HG03108 (cell line): ENCODE measurements at regions not wholly inside any gene's neighbourhood (a gene's known extent, or its start where the extent isn't known, plus 50 kb on each side); places are given as distances from the start of the nearest gene placed in this dataset.
A peak's percentile ranks its signal among the peaks of the same experiment; 100 is the strongest.

Experiments used
- ATAC-seq: cut with Tn5 transposase; IDR thresholded peaks from one replicate; pipeline ENCODE4 v1.9.1; 2021; ENCODE audit warnings: moderate library complexity; ENCODE audit not compliant: unreplicated experiment

GRCh38 chr13:24075137-24075975 lies 85.2 kb upstream of the SPATA13 start:
- ATAC-seq = no peak

GRCh38 chr13:24076109-24076508 lies 84.4 kb upstream of the SPATA13 start:
- ATAC-seq = no peak

GRCh38 chr13:24076636-24077035 lies 83.9 kb upstream of the SPATA13 start:
- ATAC-seq = no peak

- no peak for ATAC-seq
Measured at GRCh38 chr13:24080134-24080533, 80.4 kb upstream of the SPATA13 start.

GRCh38 chr13:24081387-24081786 lies 79.1 kb upstream of the SPATA13 start:
- ATAC-seq = no peak

GRCh38 chr13:24083141-24083540 lies 77.4 kb upstream of the SPATA13 start:
- ATAC-seq = no peak

- ATAC-seq = no peak
Measured at GRCh38 chr13:24083722-24084421, 76.6 kb upstream of the SPATA13 start.

- no peak for ATAC-seq
Measured at GRCh38 chr13:24085662-24086061, 74.9 kb upstream of the SPATA13 start.

GRCh38 chr13:24086642-24087041 lies 73.9 kb upstream of the SPATA13 start:
- no peak for ATAC-seq

- ATAC-seq = no peak
Measured at GRCh38 chr13:24087605-24088225, 72.8 kb upstream of the SPATA13 start.

- ATAC-seq = no peak
Measured at GRCh38 chr13:24090049-24090448, 70.5 kb upstream of the SPATA13 start.

GRCh38 chr13:24091080-24091479 lies 69.4 kb upstream of the SPATA13 start:
- ATAC-seq = no peak

- no peak for ATAC-seq
Measured at GRCh38 chr13:24092108-24092507, 68.4 kb upstream of the SPATA13 start.

GRCh38 chr13:24093047-24093446 lies 67.5 kb upstream of the SPATA13 start:
- ATAC-seq = no peak

- no peak for ATAC-seq
Measured at GRCh38 chr13:24096659-24097058, 63.9 kb upstream of the SPATA13 start.

GRCh38 chr13:24097064-24097463 lies 63.5 kb upstream of the SPATA13 start:
- ATAC-seq = peak; percentile 59

GRCh38 chr13:24097667-24098066 lies 62.9 kb upstream of the SPATA13 start:
- ATAC-seq = no peak

GRCh38 chr13:24099490-24099889 lies 61.0 kb upstream of the SPATA13 start:
- ATAC-seq = no peak

- ATAC-seq = no peak
Measured at GRCh38 chr13:24100188-24100587, 60.3 kb upstream of the SPATA13 start.

- no peak for ATAC-seq
Measured at GRCh38 chr13:24103782-24104372, 56.6 kb upstream of the SPATA13 start.

GRCh38 chr13:24104723-24105122 lies 55.8 kb upstream of the SPATA13 start:
- no peak for ATAC-seq
